ENCODE measurements at regions not wholly inside any gene's neighbourhood (a gene's known extent, or its start where the extent isn't known, plus 50 kb on each side); places are given as distances from the start of the nearest gene placed in this dataset.

DNA sequence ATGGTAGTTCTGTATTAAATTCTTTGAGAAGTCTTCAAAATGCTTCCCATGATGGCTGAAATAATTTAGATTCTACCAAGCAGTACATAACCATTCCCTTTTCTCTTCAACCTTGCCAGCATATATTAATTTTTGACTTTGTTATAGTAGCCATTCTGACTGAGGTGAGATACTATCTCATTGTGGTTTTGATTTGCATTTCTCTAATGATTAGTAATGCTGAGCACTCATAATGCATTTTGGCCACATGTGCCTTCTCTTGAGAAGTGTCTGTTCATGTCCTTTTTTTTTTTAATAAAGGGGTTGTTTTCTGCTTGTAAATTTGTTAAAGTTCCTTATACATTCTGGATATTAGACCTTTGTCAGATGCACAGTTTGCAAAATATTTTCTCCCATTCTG is 173.9 kb downstream of the CALCRL start:
- DNase-seq (ENCODE audit: low spot score) = no peak

DNA sequence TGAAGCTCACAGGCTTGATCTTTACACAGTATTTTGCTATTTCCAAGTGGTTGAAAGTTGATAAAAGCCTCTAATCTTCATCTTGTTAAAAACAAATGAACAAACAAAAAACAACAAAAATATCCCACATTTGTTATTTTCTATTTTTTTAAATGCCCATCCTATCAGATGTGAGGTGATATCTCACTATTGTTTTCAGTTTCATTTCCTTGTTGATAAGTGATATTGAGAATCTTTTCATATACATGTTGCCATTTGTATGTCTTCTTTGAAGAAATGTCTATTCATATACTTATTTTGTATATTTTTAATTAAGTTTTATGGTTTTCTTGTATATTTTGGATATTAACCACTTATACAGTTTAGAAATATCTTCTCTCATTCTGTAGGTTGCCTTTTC is 175.8 kb downstream of the CALCRL start:
- no peak for DNase-seq (ENCODE audit: low spot score)

DNA sequence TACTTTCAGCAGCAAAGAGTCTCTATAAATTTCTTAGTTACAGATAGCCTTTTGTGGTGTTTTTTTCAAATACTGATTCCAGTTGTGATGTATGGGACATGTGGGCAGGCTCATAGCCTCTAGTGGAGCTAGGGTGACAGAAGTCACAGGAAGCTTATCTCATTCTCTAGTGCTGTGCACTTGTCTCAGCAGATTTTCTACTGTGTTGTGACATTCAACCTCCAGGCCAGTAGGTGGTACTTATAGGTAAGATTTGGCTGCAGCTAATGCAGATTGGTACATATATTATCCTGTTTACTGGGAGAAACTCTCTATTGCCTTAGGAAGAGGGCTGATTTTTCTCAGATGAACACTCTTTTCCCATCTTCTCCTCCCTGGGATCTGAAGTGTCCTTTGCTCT is 176.2 kb downstream of the CALCRL start:
- DNase-seq (ENCODE audit: low spot score) = no peak

GRCh38 chr2:187266645-187267044 is 181.4 kb downstream of the CALCRL start:
- DNase-seq (ENCODE audit: low spot score) = no peak

GRCh38 chr2:187266147-187266546 is 181.9 kb downstream of the CALCRL start:
- DNase-seq (ENCODE audit: low spot score) = no peak

- no peak for DNase-seq (ENCODE audit: low spot score)
Observed at GRCh38 chr2:187264612-187265011, 183.4 kb downstream of the CALCRL start.

DNA sequence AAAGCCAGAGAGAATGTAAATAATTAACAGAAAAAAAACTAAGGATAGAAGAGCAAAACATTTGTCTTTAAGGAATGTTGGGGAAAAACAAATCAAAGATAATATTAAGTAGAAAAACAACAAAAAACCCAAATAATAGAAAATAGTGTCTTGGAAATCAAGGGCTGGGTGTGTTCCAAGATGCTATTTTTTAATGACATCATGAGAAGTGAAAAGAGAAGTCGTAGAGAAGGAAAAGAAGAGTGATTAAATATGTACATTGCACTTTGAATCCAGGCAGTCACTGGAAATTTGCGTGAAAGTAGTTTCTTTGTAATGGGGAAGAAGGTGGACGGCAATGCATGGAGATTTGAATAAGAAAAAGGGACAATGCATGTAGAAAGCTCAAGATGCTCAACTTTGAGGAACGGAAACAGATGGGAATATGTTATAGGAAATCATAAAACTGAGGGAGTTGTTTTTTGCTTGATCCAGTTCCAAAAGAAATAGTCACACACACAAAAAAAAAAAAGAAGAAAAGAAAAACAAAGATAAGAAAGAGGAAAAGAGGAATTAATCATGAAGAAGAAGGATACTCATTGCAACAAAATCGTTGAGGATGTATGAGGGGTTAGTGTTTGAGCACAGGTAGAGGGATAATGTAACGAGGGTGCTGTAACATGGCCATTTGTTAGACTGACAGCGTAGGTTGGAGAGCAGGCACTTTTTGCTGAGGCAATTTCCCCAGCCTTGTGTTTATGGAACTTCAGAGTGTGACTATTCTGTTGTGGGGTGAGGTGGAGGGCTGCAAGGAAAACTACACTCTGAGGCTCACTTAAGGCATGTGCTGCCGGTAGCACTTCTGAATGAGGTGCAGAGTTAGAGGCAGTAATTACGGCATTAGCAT is 184.1 kb downstream of the CALCRL start:
- DNase-seq (ENCODE audit: low spot score) = no peak

DNA sequence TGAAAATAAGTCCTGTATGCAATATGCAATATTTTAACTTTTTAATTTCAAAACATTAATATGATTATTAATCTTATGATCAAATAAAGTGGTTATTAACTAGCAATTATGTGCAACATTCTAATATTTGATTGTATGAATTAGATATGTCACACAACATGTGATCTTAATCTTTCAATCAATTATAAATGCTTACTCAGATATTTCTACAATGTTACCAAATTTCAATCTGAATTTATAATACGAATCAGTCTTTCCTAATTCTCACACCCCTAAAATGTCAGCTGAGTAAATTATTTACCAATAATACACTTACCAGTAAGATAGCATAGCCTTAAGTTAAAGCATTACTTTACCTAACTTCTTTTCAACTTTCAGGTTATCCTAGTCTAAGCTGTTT is 186.3 kb downstream of the CALCRL start:
- no peak for DNase-seq (ENCODE audit: low spot score)

GRCh38 chr2:187252063-187252462 is 196.0 kb downstream of the CALCRL start:
- no peak for DNase-seq (ENCODE audit: low spot score)

- DNase-seq (ENCODE audit: low spot score) = no peak
Observed at GRCh38 chr2:187250137-187250536, 197.9 kb downstream of the CALCRL start.

DNA sequence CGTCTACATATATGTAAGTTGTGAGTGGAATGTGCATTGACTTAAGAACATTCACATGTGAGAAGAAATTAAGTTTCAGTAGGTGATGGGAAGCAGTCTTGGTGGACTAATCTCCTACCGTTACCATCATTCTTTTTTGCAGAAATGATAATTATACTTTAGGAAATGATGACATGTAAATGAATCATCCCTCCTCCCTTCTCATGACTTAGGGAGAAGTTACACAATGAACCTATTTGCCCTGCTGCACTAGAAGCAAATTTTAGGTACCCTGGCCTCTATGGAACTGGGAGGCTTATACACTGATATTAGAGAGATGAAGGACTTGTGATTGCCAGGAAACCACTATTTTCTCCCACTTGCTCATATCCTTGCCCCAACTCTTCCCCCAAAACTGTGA is 214.2 kb downstream of the CALCRL start:
- no peak for DNase-seq (ENCODE audit: low spot score)

GRCh38 chr2:187232749-187233148 is 215.3 kb downstream of the CALCRL start:
- DNase-seq (ENCODE audit: low spot score) = no peak

DNA sequence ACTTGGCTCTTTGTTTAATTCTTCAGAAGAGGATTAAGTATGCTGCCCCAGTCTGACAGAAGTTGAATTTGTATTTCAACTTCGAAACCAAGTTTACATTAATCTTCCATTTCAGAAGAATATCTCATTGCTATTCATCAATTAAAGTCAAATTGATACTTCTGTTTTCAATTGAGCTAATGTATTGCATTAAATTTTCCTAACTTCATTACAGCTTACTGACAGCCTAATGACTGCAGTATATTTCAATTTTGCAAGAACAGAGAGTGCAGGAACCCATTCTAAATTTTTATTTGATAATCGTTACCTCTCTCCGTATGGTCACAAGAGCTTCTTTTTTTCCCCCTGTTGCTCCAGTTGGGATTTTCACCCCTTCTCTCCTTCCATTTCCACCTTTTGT is 218.0 kb downstream of the CALCRL start:
- no peak for DNase-seq (ENCODE audit: low spot score)

GRCh38 chr2:187228986-187229385 is 219.1 kb downstream of the CALCRL start:
- DNase-seq (ENCODE audit: low spot score) = no peak

DNA sequence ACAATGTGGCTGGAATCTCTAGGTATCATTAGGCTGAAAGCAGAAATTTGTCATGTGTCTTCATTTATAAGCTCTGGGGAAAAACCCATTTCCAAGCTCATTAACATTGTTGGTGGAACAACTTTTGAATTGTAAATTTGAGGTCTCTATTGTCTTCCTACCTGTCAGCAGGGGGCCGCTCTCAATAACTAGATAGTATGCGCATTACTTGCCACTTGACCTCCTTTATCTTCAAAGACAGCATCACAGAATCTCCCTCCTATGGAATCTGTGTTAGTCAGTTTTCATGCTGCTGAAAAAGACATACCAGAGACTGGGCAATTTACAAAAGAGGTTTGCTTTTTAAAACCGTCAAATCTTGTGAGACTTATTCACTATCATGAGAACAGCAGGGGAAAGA is 223.1 kb downstream of the CALCRL start:
- no peak for DNase-seq (ENCODE audit: low spot score)

- DNase-seq (ENCODE audit: low spot score) = no peak
Observed at GRCh38 chr2:187220071-187220470, 228.0 kb downstream of the CALCRL start.

DNA sequence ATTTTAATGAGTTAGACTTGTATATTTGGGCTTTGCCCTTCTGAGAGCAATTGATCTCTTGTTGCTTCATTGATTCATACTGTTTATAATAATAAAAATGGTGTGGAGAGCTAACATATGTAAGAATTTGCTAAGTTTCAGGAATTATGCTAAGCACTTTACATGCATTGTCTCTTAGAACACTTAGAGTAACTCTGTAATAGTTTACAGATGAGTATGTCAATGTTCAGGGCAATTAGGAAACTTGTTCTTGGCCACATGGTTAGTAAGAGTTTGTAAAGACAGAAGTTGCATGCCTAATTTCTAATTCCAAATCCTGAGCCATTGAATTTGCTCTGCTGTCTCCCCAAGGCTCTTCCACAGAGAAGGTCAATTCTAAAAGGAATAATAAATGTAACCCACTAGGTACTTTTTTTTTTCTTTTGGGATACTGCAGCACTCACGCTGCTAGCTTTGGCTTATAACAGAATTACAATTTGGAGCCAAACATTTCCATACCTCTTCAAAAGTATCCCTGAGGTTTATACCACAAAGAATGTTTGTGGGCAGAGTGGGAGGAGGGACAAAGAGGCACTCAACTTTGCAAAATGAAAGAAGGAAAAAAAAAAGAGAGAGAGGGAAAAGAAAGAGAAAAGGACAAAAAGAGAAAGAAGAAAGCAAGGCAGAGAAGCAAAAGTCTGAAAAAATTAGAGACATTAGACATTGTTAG is 232.4 kb downstream of the CALCRL start:
- no peak for DNase-seq (ENCODE audit: low spot score)

DNA sequence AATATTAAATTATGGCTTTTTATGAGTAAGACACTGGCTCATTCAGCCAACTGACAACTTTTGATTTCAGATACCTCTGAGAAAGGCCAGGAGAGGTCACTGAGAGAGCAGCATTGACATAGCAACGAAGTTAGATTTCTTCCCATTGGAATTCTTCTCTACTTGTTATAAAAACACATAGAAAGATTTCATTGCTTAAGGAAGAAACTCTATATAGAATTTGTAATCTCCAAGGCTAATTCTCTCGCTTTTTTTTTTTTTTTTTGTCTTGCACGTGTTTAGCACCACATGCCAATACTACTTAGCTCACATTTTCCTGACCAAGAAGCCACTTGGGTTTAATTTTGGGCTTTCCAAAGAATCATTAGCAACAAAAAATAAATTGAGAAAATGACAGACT is 233.7 kb downstream of the CALCRL start:
- DNase-seq (ENCODE audit: low spot score) = no peak

- no peak for DNase-seq (ENCODE audit: low spot score)
Observed at GRCh38 chr2:187213798-187214197, 234.3 kb downstream of the CALCRL start.

DNA sequence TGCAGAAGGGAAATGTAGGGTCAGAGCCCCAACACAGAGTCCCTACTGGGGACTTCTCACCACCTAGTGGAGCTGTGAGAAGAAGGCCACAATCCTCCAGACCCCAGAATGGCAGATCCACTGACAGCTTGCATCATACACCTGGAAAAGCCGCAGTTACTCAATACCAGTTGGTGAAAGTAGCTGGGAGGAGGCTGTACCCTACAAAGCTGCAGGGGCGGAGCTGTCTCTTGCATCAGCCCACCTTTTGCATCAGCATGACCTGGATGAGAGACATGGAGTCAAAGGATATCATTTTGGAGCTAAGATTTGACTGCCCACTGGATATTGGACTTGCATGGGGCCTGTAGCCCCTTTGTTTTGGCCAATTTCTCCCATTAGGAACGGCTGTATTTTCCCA is 237.3 kb downstream of the CALCRL start:
- no peak for DNase-seq (ENCODE audit: low spot score)

GRCh38 chr2:187208199-187208785 is 239.8 kb downstream of the CALCRL start:
- no peak for DNase-seq (ENCODE audit: low spot score)

GRCh38 chr2:187207126-187207525 is 240.9 kb downstream of the CALCRL start:
- DNase-seq (ENCODE audit: low spot score) = no peak

DNA sequence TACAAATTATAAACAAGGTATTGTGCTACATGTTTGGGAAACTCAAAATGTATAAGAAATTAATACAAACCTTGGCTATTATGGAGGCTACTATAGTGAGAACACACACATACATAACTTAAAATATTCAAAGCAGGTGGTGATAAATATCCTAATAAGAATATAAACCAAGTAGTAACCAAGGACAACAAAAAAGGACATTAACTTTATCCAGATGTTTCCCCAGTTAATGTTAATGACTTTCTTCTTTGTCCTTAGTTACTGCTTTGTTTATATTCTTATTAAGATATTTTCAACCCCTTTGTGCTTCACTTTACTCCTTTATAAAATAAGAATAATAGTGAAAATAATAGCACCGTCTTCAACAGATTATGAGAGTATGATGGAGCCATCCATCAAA is 241.6 kb downstream of the CALCRL start:
- DNase-seq (ENCODE audit: low spot score) = no peak

All from cerebellar cortex (tissue), 1 donor.